Mesothelial cell of epicardium (in vitro differentiated cells): ENCODE measurements at regions not wholly inside any gene's neighbourhood (a gene's known extent, or its start where the extent isn't known, plus 50 kb on each side); places are given as distances from the start of the nearest gene placed in this dataset.

ENCODE experiments used
- DNase-seq, 2 experiments: peaks; one replicate each; pipeline ENCODE4 v3.0.0; 2021; ENCODE audit warnings: low spot score in 2 of 2; ENCODE audit not compliant: unreplicated experiment in 2 of 2
- H3K27ac Mint-ChIP-seq: 2 replicates; pipeline ENCODE4 v1.8.0; 2021; ENCODE audit warnings: mixed read lengths
- H3K27me3 Mint-ChIP-seq: 2 replicates; pipeline ENCODE4 v1.8.0; 2021; ENCODE audit warnings: low read depth, mixed read lengths
- H3K36me3 Mint-ChIP-seq: 2 replicates; pipeline ENCODE4 v1.8.0; 2021; ENCODE audit warnings: mixed read lengths
- H3K4me1 Mint-ChIP-seq: 2 replicates; pipeline ENCODE4 v1.8.0; 2021; ENCODE audit warnings: mixed read lengths
- H3K4me3 Mint-ChIP-seq: 2 replicates; pipeline ENCODE4 v1.8.0; 2021; ENCODE audit warnings: mild to moderate bottlenecking, moderate library complexity, mixed read lengths
- H3K9me3 Mint-ChIP-seq: 2 replicates; pipeline ENCODE4 v1.8.0; 2021; ENCODE audit warnings: mixed read lengths
- TF ChIP-seq, protein P1 (sequence below): fragments of 200-600 bp; sonication (generic); IDR thresholded peaks from one replicate; pipeline ENCODE4 v1.5.0; 2021; ENCODE audit warnings: antibody characterized with exemption; ENCODE audit not compliant: unreplicated experiment

- peaks cover 26% of the 10 kb centered on the region for H3K36me3 Mint-ChIP-seq
- TF ChIP-seq, protein P1, sequence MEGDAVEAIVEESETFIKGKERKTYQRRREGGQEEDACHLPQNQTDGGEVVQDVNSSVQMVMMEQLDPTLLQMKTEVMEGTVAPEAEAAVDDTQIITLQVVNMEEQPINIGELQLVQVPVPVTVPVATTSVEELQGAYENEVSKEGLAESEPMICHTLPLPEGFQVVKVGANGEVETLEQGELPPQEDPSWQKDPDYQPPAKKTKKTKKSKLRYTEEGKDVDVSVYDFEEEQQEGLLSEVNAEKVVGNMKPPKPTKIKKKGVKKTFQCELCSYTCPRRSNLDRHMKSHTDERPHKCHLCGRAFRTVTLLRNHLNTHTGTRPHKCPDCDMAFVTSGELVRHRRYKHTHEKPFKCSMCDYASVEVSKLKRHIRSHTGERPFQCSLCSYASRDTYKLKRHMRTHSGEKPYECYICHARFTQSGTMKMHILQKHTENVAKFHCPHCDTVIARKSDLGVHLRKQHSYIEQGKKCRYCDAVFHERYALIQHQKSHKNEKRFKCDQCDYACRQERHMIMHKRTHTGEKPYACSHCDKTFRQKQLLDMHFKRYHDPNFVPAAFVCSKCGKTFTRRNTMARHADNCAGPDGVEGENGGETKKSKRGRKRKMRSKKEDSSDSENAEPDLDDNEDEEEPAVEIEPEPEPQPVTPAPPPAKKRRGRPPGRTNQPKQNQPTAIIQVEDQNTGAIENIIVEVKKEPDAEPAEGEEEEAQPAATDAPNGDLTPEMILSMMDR, result no peak
- peaks cover 23% of the 10 kb centered on the region for H3K9me3 Mint-ChIP-seq
- H3K4me1 Mint-ChIP-seq, result peaks cover 2% of the 10 kb centered on the region
- H3K27me3 Mint-ChIP-seq, result no peaks in the 10 kb centered on the region
- H3K27ac Mint-ChIP-seq, result no peak overlapping the region
- no peak for DNase-seq
- H3K4me3 Mint-ChIP-seq, result no peak overlapping the region
Observed at GRCh38 chr2:54024576-54024975, 53.8 kb upstream of the PSME4 start.

GRCh38 chr2:54021702-54022101 is 50.9 kb upstream of the PSME4 start:
- Mint-ChIP-seq H3K9me3 (peaks cover 23% of the 10 kb centered on the region), H3K4me1 (no peaks in the 10 kb centered on the region)

GRCh38 chr2:54020793-54021414 is 50.1 kb upstream of the PSME4 start:
- TF ChIP-seq, protein P1, result no peak
- H3K4me3 Mint-ChIP-seq, result no peak overlapping the region
- H3K4me1 Mint-ChIP-seq, result peaks cover 1% of the 10 kb centered on the region
- no peak for DNase-seq
- H3K36me3 Mint-ChIP-seq, result peaks cover 24% of the 10 kb centered on the region
- no peaks in the 10 kb centered on the region for H3K27me3 Mint-ChIP-seq
- H3K9me3 Mint-ChIP-seq, result peaks cover 23% of the 10 kb centered on the region
- no peak overlapping the region for H3K27ac Mint-ChIP-seq

More at GRCh38 chr2:54021702-54022101, 50.9 kb upstream of the PSME4 start:
- H3K27ac Mint-ChIP-seq, result no peak overlapping the region
- no peaks in the 10 kb centered on the region for H3K27me3 Mint-ChIP-seq
- H3K36me3 Mint-ChIP-seq, result peaks cover 26% of the 10 kb centered on the region
- no peak for DNase-seq
- TF ChIP-seq, protein P1, result no peak
- no peak overlapping the region for H3K4me3 Mint-ChIP-seq
